VCaP (cell line): ENCODE measurements at regions not wholly inside any gene's neighbourhood (a gene's known extent, or its start where the extent isn't known, plus 50 kb on each side); places are given as distances from the start of the nearest gene placed in this dataset.
A peak's percentile ranks its signal among the peaks of the same experiment; 100 is the strongest.
"Not testable (repeated sequence)": the region's sequence is repeated elsewhere in the genome, so short reads cannot be mapped to it uniquely, and the experiment has no call there.

Experiments
- H3K27ac ChIP-seq: fragments of 450-650 bp; 2 replicates; pipeline ENCODE4 v1.5.1; 2017
- TF ChIP-seq, protein P1 (sequence below): fragments of 450-650 bp; conservative IDR thresholded peaks from 2 replicates; pipeline ENCODE4 v1.5.1; 2017; ENCODE audit warnings: mild to moderate bottlenecking, moderate library complexity

- TF ChIP-seq, protein P1, sequence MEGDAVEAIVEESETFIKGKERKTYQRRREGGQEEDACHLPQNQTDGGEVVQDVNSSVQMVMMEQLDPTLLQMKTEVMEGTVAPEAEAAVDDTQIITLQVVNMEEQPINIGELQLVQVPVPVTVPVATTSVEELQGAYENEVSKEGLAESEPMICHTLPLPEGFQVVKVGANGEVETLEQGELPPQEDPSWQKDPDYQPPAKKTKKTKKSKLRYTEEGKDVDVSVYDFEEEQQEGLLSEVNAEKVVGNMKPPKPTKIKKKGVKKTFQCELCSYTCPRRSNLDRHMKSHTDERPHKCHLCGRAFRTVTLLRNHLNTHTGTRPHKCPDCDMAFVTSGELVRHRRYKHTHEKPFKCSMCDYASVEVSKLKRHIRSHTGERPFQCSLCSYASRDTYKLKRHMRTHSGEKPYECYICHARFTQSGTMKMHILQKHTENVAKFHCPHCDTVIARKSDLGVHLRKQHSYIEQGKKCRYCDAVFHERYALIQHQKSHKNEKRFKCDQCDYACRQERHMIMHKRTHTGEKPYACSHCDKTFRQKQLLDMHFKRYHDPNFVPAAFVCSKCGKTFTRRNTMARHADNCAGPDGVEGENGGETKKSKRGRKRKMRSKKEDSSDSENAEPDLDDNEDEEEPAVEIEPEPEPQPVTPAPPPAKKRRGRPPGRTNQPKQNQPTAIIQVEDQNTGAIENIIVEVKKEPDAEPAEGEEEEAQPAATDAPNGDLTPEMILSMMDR: no peak
Observed at GRCh38 chr4:79663865-79664264, 255.8 kb upstream of the GK2 start.

DNA sequence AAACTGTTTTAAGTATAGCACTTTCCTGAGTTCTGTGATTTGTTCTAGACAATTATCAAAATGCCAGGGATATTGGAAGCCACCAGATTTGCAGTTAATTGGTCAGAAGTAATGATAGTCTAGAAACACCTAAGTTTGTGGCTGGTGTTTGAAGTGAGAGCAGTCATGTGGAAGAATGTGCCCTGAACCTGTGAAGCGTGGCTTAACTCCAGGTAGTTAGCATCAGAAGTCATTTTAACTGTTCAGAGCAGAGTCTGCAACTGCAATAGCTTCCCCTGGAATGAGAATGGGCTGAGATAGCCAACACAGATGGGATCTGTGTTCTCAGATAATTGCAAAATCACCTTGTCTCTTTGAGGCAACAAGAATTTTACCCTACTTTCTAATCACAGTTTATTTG is 255.1 kb upstream of the GK2 start:
- H3K27ac ChIP-seq: 0 out of 2 replicates have a peak overlapping the region, but pooled peaks have one; percentile 2
- TF ChIP-seq, protein P1: no peak

More at GRCh38 chr4:79663865-79664264, 255.8 kb upstream of the GK2 start:
- peak overlapping the region; percentile 2; the same call in 1 of the 2 replicates for H3K27ac ChIP-seq

DNA sequence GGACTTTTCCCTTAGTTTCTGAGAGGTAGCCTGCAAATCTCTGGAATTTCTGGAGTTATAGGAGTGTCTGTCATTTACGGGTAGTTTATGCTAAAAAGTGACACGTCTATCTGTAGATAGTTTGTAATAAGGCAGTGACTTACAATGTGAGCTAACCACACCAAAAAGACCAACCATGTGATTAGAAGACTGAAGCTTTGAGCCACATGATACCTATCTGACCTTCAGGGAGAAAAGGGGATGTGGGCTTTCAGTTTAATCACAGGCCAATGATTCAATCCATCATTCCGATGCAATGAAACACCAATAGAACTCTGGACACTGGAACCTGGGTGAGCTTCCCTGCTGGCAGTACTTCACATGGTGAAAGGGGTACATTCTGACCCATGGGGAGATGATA is 254.6 kb upstream of the GK2 start:
- no peak overlapping the region for H3K27ac ChIP-seq
- TF ChIP-seq, protein P1: no peak

DNA sequence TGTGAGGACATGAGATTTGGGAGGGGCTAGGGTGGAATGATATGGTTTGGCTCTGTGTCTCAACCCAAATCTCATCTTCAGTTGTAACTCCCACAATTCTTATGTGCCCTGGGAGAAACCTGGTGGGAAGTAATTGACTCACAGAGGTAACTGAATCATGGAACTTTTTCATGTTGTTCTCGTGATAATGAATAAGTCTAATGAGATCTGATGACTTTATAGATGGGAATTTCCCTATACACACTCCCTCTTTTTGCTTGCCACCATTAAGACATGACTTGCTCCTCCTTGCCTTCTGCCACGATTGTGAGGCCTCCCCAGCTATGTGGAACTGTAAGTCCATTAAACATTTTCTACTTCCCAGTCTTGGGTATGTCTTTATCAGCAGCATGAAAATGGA is 253.2 kb upstream of the GK2 start:
- TF ChIP-seq, protein P1: no peak
- H3K27ac ChIP-seq: no peak overlapping the region

- not testable (repeated sequence) for H3K27ac ChIP-seq
Observed at GRCh38 chr4:79659308-79659870, 251.4 kb upstream of the GK2 start.

GRCh38 chr4:79657379-79657778 is 249.4 kb upstream of the GK2 start:
- TF ChIP-seq, protein P1: no peak
- no peak overlapping the region for H3K27ac ChIP-seq

GRCh38 chr4:79653871-79654270 is 245.8 kb upstream of the GK2 start:
- TF ChIP-seq, protein P1: no peak
- H3K27ac ChIP-seq: peak overlapping the region; percentile 93

GRCh38 chr4:79652738-79653137 is 244.7 kb upstream of the GK2 start:
- TF ChIP-seq, protein P1: no peak
- H3K27ac ChIP-seq: peak overlapping the region; percentile 93
